ENCODE measurements at regions not wholly inside any gene's neighbourhood (a gene's known extent, or its start where the extent isn't known, plus 50 kb on each side); places are given as distances from the start of the nearest gene placed in this dataset.

- no peak for TF ChIP-seq POLR2A (IDR thresholded peaks at IDR 0.05; ENCODE audit: low read depth, low read length)
- TF ChIP-seq POLR2AphosphoS5 (IDR thresholded peaks at IDR 0.05; ENCODE audit: low read depth, low read length) = no peak
- TF ChIP-seq TAF1 (IDR thresholded peaks at IDR 0.05; ENCODE audit: low read depth, low read length) = no peak
- TF ChIP-seq SPI1 (IDR thresholded peaks at IDR 0.05; ENCODE audit: low read depth, low read length) = peak; percentile 70
- TF ChIP-seq POU2F2 (IDR thresholded peaks at IDR 0.05; ENCODE audit: low read depth, low read length) = no peak
- TF ChIP-seq PAX5 (IDR thresholded peaks at IDR 0.05; ENCODE audit: insufficient read depth, low read length, severe bottlenecking) = no peak
Measured at GRCh38 chr21:25428537-25428936, 178.7 kb downstream of the MRPL39 start.
